ENCODE measurements at regions not wholly inside any gene's neighbourhood (a gene's known extent, or its start where the extent isn't known, plus 50 kb on each side); places are given as distances from the start of the nearest gene placed in this dataset.

- DNase-seq, result no peak
These were observed 138.3 kb upstream of the CDH13 start for GRCh38 chr16:82488460-82488859.

GRCh38 chr16:82481455-82481854, 145.3 kb upstream of the CDH13 start:
- DNase-seq, result no peak

- DNase-seq, result no peak
These were observed 150.0 kb upstream of the CDH13 start for GRCh38 chr16:82476786-82477185.

DNA sequence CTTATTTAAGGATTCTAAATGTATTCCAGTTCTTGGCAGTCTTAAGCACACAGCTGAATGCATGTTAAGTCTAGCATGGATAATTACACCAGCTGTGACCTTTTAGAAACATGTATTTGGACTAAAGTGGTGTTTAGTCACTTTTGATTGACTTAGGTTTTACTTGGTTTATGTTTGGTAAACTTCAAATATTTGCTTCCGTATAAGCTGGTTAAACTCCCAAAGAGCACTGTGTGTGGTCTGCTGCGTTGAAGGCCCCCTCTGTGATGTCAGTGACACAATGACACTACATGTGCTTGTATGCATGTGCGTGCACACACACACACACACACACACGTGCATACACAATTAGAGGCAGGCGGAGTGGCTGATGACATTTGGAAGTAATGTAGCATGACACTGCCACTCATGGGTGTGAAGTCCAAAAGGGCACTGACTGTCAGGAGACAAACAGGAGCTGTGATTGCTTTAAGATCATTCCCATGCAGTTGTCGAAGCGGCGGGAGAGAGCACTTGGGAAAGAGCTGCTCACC, 156.1 kb upstream of the CDH13 start:
- no peak for DNase-seq

GRCh38 chr16:82470016-82470415, 156.8 kb upstream of the CDH13 start:
- DNase-seq, result no peak

DNA sequence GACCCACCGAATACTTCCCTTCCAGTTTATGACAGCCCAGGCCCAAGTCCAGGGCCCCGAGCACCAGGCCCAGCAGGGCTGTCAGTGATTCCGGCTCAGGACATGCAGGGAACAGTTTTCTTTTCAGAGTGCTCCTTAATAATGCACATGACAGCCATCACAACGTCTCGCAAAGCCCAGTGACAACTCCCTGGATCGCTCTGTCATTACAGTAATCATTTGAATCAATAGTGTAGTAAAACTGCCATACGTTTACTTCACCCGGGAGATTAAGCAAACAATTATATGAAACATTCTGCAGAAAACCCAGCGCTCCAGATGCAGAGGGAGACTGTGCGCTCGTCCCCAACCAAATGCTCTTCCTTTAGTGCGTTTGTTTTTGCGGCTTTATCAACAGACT, 162.6 kb upstream of the CDH13 start:
- no peak for DNase-seq

GRCh38 chr16:82460766-82461165, 166.0 kb upstream of the CDH13 start:
- DNase-seq, result no peak

DNA sequence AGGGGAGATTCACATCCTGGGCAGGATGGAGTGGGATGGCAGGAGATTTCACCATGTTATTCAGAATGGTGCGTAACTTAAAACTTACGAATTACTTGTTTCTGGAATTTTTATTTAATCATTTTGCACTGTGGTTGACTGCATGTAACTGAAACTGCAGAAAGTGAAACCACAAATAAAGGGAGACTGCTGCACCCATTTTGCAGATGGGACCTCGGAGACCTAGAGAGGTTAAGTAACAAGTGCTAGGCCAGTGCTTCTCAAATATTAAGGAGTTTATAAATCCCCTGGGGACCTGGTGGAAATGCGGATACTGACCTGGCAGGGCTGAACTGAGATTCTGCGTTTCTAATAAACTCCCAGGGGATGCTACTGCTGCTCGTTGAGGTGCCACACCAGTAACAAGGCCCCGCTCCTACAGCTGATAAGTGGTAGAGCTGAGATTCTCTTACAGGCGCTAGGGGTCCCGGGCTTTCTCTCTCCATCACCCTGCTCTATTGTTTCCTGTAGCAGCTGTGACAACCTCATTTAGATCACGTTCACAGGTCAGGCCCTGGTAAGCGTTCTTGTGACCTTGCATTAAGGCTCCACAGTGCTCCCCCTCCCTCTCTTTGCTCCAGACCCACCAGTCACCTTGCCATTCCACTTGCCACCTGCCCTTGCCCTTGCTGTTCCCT, 167.1 kb upstream of the CDH13 start:
- DNase-seq, result no peak

- DNase-seq, result peak in 1 of 4 experiments; percentile 6
These were observed 170.1 kb upstream of the CDH13 start for GRCh38 chr16:82456683-82457082.

- DNase-seq, result no peak
These were observed 172.2 kb upstream of the CDH13 start for GRCh38 chr16:82454566-82454965.

- DNase-seq, result no peak
These were observed 172.6 kb upstream of the CDH13 start for GRCh38 chr16:82454152-82454551.

GRCh38 chr16:82452004-82452756, 174.6 kb upstream of the CDH13 start:
- no peak for DNase-seq

- no peak for DNase-seq
These were observed 175.3 kb upstream of the CDH13 start for GRCh38 chr16:82451449-82451848.

DNA sequence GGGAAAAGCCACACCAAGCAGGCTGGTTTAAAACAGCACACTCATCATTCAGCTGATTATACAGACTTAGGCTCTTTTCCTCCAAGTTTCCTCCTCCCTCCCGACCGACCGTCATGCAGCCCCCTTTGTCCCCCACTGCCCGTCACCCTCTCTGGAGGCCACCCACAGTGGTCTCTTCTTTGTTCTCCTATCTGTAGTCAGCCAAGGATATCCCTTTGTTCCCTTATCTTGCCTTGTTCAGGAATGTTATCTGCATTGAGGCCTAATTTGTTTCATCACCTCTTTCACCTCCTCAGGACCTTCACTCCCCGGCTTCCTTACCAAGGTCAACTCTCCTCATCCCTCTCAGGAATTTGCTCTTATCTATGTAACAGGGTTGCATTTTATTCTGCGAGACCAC, 186.4 kb upstream of the CDH13 start:
- DNase-seq, result no peak

GRCh38 chr16:82439678-82440293, 187.0 kb upstream of the CDH13 start:
- DNase-seq, result no peak

GRCh38 chr16:82433042-82433441, 193.7 kb upstream of the CDH13 start:
- DNase-seq, result no peak

GRCh38 chr16:82432261-82432660, 194.5 kb upstream of the CDH13 start:
- DNase-seq, result no peak

GRCh38 chr16:82425661-82426060, 201.1 kb upstream of the CDH13 start:
- no peak for DNase-seq

DNA sequence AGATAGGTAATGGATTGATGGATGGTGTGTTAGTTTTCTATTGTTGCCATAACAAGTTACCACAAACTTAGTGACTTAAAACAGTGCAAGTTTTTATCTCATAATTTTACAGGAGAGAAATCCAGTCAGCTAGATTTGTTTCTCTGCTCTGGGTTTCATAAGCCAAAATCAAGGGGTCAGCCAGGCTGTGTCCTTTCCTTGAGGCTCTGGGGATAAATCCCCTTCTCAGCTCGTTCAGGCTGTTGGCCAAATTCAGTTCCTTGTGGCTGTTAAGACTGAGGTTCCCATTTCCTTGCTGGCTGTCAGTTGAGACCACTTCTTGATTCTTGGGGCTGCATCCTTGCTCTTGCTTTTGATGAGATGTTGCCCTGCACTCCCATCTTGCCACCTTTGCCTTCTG, 204.9 kb upstream of the CDH13 start:
- no peak for DNase-seq

- DNase-seq, result no peak
These were observed 207.4 kb upstream of the CDH13 start for GRCh38 chr16:82419332-82419731.

- DNase-seq, result no peak
These were observed 212.3 kb upstream of the CDH13 start for GRCh38 chr16:82414476-82414875.

DNA sequence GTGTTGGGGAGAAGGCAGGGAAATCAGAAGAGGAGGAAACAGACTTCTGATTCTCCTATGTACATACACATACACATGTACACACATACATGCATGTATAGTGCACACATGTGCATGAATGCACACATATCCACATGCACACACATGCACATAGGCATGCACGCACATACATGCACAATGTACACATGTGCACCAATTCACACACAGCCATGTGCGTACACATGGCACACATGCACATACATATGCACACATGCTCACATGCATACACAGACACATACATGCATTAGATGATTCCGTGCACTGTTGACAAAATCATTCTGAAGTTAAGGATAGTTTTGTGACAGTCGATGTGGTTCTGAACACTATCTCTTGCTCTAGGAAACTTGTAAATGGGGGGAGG, 214.0 kb upstream of the CDH13 start:
- no peak for DNase-seq

- DNase-seq, result no peak
These were observed 221.0 kb upstream of the CDH13 start for GRCh38 chr16:82405736-82406135.

Data from activated CD4-positive, CD25-positive, alpha-beta regulatory T cell (primary cell).